ENCODE measurements at regions not wholly inside any gene's neighbourhood (a gene's known extent, or its start where the extent isn't known, plus 50 kb on each side); places are given as distances from the start of the nearest gene placed in this dataset.

DNA sequence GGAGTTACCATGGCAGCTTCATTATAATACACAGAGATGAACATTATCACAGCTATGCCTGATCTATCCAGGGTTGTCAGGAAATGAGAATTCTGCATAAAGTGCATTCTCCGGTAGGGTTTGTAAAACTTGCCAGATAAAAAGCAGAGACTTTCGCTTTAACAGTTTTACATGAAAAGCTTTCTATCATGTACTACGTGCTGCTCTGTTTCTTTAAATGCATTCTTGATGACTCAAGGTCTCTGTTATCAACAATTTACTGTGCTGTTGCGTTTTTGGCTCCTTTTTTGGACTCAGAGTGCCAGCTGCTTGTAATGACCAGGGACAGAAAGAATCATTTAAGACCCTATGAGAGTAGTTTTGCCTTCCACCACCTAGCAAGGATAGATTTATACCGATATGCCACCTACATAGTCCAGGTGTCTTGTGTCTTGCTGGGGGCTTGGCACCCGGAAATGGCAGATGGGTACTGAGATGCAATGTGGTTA is 371.2 kb downstream of the BTG1 start:
- Histone ChIP-seq H3K9me3 (no peaks in the 10 kb centered on the region), H3K27ac (no peak overlapping the region), H3K4me3 (no peak overlapping the region), H3K27me3 (no peaks in the 10 kb centered on the region), H3K36me3 (no peaks in the 10 kb centered on the region), H3K4me1 (peaks cover 0 to 14% of the 10 kb centered on the region in 2 donors)
- TF ChIP-seq, protein P1, sequence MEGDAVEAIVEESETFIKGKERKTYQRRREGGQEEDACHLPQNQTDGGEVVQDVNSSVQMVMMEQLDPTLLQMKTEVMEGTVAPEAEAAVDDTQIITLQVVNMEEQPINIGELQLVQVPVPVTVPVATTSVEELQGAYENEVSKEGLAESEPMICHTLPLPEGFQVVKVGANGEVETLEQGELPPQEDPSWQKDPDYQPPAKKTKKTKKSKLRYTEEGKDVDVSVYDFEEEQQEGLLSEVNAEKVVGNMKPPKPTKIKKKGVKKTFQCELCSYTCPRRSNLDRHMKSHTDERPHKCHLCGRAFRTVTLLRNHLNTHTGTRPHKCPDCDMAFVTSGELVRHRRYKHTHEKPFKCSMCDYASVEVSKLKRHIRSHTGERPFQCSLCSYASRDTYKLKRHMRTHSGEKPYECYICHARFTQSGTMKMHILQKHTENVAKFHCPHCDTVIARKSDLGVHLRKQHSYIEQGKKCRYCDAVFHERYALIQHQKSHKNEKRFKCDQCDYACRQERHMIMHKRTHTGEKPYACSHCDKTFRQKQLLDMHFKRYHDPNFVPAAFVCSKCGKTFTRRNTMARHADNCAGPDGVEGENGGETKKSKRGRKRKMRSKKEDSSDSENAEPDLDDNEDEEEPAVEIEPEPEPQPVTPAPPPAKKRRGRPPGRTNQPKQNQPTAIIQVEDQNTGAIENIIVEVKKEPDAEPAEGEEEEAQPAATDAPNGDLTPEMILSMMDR (IDR thresholded peaks at IDR 0.05), result no peak
- no peak for DNase-seq (ENCODE audit: low spot score)

DNA sequence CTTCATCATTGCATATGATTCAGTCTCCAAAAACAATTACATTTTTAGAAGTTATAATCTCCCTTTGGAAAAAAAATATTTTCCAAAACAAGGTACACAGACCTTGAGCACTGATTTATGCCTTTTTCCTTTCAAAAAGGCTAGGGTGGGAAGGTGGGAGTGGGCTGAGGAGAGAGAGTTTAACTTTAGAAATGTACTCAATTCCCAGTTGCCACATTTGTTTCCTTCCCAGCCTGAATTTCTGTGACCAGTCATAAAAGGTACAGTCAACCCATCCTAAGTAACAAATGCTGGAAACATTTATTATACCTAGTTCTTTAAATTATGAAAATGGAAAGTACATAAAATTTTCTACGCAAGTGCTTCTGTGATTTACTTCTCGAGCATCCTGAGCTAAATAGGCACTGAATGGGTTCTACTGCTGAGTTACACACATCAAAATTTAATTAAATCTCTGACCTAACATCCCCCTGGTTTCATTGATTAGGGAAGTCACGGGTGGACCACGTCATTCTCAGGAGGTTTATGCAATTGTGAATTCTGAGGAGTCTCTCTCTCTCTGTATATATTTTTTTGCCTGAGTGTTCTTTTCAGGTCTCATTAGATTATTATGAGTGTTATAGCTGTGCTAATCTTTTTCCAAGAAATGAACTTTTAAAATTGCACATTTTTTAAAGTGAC is 371.8 kb downstream of the BTG1 start:
- Histone ChIP-seq H3K4me3 (no peak overlapping the region), H3K4me1 (peaks cover 0 to 14% of the 10 kb centered on the region in 2 donors), H3K9me3 (no peaks in the 10 kb centered on the region), H3K27ac (no peak overlapping the region), H3K36me3 (no peaks in the 10 kb centered on the region), H3K27me3 (no peaks in the 10 kb centered on the region)
- DNase-seq (ENCODE audit: low spot score), result no peak
- TF ChIP-seq, protein P1 (IDR thresholded peaks at IDR 0.05), result no peak

DNA sequence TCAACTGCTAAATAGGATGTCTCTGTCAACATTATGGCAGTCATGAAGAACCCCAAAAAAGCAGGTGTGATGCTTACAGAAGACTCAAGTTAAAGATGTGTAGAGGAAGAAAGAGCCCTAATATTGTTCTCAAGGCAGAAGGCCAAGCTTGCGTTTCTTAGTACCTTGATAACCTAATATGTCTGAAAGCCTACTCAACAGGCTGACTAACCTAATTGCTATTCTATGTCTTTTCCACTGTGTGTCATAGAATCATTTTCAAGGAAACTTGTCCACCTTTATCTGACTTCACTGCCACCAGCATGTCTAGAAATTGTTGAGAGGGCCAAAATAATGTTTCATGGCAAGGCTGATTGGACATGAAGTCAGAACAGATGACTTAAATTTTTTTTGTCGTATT is 373.2 kb downstream of the BTG1 start:
- Histone ChIP-seq H3K4me3 (no peak overlapping the region), H3K9me3 (no peaks in the 10 kb centered on the region), H3K27ac (no peak overlapping the region), H3K4me1 (peaks cover 0 to 14% of the 10 kb centered on the region in 2 donors), H3K36me3 (no peaks in the 10 kb centered on the region), H3K27me3 (no peaks in the 10 kb centered on the region)
- DNase-seq (ENCODE audit: low spot score), result no peak
- TF ChIP-seq, protein P1 (IDR thresholded peaks at IDR 0.05), result no peak

DNA sequence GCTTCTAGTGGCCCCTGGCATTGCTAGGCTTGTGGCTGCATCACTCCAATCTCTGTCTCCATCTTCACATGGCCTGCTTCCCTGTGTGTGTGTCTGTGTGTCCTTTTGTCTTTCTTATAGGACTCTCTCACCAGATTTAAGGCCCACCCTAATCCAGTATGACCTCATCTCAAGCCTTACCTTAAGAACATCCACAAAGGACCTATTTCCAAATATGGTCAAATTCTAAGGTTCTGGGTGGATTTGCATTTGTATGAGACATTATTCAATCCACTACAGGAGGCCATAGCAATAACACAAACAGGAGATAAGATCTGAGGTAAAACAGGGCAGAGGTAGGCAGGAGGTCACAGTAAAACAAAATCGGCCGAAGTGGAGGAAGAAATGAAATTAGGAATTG is 375.9 kb downstream of the BTG1 start:
- Histone ChIP-seq H3K9me3 (no peaks in the 10 kb centered on the region), H3K4me1 (peaks cover 0 to 14% of the 10 kb centered on the region in 2 donors), H3K27me3 (no peaks in the 10 kb centered on the region), H3K36me3 (no peaks in the 10 kb centered on the region), H3K27ac (no peak overlapping the region), H3K4me3 (no peak overlapping the region)
- no peak for DNase-seq (ENCODE audit: low spot score)
- TF ChIP-seq, protein P1 (IDR thresholded peaks at IDR 0.05), result no peak

DNA sequence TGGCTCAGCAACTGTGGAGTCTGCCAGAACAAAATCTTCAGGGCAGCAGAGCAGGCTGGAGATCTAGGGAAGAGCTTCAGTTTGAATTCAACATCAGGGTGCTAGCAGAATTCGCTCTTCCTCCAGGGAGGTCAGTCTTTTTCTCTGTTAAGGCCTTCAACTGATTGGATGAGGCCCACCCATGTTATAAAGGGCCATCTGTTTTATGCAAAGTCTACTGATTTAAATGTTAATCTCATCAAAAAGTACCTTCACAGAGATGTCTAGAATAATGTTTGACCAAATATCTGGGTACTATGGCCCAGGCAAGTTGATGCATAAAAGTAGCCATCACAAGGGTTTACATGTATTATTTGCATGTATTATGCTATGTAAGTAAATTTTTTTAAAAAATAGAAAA is 378.4 kb downstream of the BTG1 start:
- H3K4me1 ChIP-seq, result no peaks in the 10 kb centered on the region
- H3K4me3 ChIP-seq, result no peak overlapping the region
- DNase-seq (ENCODE audit: low spot score), result no peak
- TF ChIP-seq, protein P1 (IDR thresholded peaks at IDR 0.05), result no peak
- no peaks in the 10 kb centered on the region for H3K27me3 ChIP-seq
- no peak overlapping the region for H3K27ac ChIP-seq
- no peaks in the 10 kb centered on the region for H3K36me3 ChIP-seq
- H3K9me3 ChIP-seq, result no peaks in the 10 kb centered on the region

DNA sequence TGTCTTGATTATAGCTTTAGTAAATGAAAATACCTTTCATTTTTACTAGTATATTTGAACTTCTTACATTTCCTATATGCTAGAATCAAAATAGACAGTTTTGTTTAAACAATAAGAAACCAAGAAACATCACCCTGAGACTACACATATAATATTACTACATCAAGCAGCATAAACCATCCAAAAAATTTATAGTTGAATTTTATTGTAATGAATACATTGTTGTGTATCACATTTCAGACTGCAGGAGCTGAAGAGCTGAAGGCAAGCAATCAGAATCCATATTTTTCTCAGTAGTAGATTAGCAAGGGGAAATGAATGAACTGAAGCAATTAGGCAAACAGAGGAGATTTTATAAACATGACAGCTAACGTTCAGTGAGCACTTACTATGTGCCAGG is 379.2 kb downstream of the BTG1 start:
- TF ChIP-seq, protein P1 (IDR thresholded peaks at IDR 0.05), result no peak
- H3K4me3 ChIP-seq, result no peak overlapping the region

More for the DNA sequence above, 379.2 kb downstream of the BTG1 start:
- Histone ChIP-seq H3K9me3 (no peaks in the 10 kb centered on the region), H3K27me3 (no peaks in the 10 kb centered on the region), H3K4me1 (no peaks in the 10 kb centered on the region), H3K27ac (no peak overlapping the region), H3K36me3 (no peaks in the 10 kb centered on the region)
- DNase-seq (ENCODE audit: low spot score), result no peak

Data from right atrium auricular region (tissue), 2 donors.